ENCODE measurements at regions not wholly inside any gene's neighbourhood (a gene's known extent, or its start where the extent isn't known, plus 50 kb on each side); places are given as distances from the start of the nearest gene placed in this dataset.

GRCh38 chr1:104315823-104316222 lies 566.1 kb downstream of the AMY1C start:
- TF ChIP-seq CTCF (conservative IDR thresholded peaks at IDR 0.05; ENCODE audit: low read length): no peak
- TF ChIP-seq EZH2phosphoT487 (IDR thresholded peaks at IDR 0.05; ENCODE audit: borderline replicate concordance): no peak
